ENCODE measurements at regions not wholly inside any gene's neighbourhood (a gene's known extent, or its start where the extent isn't known, plus 50 kb on each side); places are given as distances from the start of the nearest gene placed in this dataset.
"Not testable (repeated sequence)": the region's sequence is repeated elsewhere in the genome, so short reads cannot be mapped to it uniquely, and the experiment has no call there.

DNA sequence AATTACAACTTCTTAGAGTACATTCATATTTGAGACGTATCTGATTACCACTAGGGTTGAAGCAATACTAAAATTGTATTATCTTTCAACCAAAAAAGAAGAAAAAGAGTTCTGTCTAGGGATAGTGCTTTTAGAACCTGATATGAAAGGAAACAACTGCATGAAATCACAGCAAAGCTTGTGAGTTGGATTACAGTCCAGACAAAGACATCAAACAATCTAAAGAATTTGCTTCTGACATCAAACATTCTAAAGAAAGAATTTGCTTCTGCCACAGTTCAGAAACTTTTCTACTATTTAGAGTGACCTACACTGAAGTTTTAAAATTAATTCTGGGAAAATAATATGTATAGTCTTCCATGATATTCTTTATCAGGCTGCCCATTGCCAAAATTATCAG lies 1141.1 kb upstream of the ACO1 start:
- no peak for DNase-seq

GRCh38 chr9:31248156-31248555 lies 1136.3 kb upstream of the ACO1 start:
- DNase-seq: no peak

DNA sequence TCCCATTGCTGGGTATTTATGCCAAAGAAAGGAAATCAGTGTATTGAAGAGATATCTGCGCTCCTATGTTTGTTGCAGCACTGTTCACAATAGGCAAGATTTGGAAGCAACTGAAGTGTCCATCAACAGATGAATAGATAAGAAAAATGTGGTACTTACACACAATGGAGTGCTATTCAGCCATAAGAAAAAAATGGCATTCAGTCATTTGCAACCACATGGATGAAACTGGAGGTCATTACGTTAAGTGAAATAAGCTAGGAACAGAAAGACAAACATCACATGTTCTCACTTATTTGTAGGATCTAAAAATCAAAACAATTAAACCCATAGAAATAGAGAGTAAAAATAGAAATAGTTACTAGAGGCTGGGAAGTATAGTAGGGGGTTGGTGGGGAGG lies 1133.1 kb upstream of the ACO1 start:
- DNase-seq: no peak

- DNase-seq: no peak
These were observed 1130.4 kb upstream of the ACO1 start for GRCh38 chr9:31253800-31254762.

- DNase-seq: no peak
These were observed 1129.2 kb upstream of the ACO1 start for GRCh38 chr9:31255211-31255610.

DNA sequence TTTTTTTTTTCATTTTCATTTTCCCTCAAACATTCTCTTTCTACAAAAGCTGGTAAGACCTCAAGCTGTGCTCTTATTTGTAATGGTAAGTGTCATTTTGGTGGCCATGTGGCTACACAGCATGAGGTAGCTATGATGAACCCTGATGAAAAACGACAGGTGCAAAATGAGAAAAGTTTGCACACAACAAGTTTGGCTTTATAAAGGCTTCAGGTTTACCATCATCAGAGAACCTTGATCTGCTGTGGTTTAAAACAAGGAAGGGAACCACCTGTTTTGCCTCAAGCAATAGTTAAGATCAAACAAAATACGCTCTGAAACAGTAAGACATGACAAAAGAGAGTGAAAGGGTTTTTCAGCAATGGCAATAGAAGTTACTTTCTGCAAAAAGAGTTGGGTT lies 1124.6 kb upstream of the ACO1 start:
- no peak for DNase-seq

DNA sequence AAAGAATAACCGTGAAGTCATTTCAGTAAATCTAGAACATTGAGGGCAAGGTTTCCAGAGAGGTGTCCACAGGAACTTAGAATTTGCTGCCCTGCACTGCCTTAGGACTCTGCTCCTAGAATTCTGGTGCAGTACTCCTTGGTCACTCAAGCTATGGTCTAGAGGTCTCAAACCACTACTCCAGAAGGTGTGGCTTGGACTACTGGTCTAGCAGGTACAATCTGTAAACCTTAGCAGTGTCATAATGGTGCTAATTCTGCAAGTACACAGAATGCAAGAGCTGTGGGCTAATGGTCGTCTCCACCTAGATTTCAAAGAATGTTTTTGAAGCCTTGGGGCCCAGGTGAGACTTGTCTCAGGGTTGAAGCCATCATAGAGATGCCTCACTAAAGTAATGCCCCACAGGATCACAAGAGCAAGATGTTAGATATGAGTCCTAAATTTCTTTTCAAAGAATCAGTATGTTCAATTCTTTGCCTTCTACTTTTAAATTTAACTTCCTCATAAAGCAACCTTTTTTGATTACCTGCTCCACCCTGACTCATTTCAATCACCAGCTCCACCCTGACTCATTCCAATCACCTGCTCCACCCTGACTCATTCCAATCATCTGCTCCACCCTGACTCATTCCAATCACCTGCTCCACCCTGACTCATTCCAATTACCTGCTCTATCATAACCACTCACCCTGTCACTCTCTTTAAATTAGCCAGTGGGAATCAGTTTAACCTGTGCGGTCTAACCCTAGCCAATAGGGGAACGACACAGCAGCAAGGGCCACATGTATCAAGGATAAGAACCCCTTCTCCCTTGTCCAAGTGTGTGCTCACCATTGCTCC lies 1111.8 kb upstream of the ACO1 start:
- no peak for DNase-seq

DNA sequence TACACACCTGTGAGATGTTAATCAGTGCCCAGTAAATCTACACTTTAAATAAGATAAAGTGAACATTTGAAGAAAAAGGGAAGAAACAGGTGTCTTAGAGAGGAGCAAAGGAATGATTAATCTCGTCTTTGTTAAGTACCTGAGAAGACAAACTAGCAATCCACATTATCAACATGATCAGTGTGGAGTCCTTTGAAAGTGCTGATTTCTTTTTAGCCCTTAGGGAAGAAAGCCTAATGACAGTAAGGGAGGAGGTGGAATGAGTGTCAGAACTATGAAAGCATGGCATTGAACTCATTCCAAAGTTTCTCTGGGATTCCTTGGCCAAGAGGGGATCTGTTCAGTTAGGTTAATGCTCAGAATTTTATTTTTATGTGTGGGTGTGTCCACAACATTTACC lies 1109.0 kb upstream of the ACO1 start:
- DNase-seq: no peak

DNA sequence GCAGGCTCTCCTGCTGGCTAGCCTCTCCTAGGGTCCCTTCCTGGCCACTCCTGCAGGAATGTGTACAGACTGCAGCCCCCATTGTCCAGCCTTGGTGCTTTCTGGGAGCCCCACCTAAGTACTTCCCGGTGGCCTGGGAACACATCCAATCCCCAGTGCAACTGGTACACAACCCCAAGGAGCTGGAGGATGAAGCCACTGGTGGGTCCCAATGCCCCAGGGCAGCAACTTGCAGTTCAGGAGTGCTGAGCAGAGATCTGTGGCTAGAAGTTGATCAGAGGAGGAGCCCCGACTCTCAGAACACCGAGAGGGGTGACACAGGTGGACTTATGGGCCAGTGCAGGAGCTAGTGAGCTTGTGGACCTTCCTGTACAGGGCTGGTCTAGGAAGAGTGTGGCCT lies 1093.7 kb upstream of the ACO1 start:
- DNase-seq: no peak

GRCh38 chr9:31302620-31303418 lies 1081.6 kb upstream of the ACO1 start:
- DNase-seq: no peak

GRCh38 chr9:31304576-31304975 lies 1079.9 kb upstream of the ACO1 start:
- no peak for DNase-seq

DNA sequence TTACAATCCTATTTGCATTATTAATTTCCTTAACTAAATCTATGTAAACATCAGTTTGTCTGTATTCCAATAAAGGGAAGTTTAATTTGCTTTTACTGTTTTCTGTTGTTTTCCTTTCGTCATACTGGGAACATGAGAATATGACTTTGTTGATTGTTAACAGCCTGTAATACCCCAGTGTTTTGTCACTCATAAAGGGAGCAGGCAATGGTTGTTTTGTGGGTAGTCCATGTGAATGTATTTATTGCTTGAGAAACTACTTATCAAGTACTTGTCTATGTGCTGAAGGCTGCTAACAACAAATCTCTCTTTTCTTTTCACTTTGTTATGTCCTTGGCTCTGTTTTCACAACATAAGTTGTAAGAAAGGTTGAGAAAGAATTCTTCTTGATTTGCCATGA lies 1070.2 kb upstream of the ACO1 start:
- DNase-seq: no peak

- DNase-seq: no peak
These were observed 1063.9 kb upstream of the ACO1 start for GRCh38 chr9:31320494-31320893.

DNA sequence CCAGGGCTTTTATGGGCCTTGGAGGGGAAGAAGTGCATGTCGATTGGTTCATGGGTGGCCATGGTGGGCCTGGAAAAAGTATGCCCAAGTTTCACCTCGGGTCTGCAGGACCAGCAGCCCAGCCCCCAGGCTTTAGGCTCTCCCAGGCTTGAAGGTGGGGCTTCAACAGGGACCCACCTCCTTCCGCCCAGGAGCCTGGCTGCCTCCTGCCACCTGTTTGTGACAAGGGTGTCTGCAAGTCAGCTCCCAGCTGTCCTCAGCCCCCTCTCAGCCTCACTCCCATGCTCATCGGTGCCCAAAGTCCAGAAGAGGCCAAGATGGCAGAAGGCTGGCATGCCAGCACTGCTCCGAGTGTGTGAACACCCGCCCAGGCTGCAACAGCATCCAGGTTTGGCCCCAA lies 1063.2 kb upstream of the ACO1 start:
- no peak for DNase-seq

DNA sequence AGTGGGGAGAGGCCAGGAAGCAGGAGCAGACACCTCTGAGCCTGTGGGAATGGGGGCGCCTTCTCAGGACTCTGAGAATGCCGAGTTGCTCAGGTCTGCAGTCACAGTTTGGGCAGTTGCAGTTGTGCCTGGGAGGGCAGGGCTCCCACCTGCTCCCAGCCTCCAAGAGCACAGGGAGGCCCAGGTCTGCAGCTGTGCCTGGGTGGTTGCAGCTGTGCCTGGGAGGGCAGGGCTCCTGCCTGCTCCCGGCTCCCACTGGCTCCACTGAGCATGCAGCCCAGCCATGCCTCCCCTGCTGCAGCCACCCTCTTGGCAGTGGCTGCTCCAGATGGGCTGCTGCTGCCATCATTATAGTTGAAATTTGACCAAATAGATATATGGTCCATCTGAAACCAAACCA lies 1062.8 kb upstream of the ACO1 start:
- DNase-seq: no peak

GRCh38 chr9:31323726-31324444 lies 1060.6 kb upstream of the ACO1 start:
- DNase-seq: no peak

- no peak for DNase-seq
These were observed 1058.7 kb upstream of the ACO1 start for GRCh38 chr9:31325778-31326177.

DNA sequence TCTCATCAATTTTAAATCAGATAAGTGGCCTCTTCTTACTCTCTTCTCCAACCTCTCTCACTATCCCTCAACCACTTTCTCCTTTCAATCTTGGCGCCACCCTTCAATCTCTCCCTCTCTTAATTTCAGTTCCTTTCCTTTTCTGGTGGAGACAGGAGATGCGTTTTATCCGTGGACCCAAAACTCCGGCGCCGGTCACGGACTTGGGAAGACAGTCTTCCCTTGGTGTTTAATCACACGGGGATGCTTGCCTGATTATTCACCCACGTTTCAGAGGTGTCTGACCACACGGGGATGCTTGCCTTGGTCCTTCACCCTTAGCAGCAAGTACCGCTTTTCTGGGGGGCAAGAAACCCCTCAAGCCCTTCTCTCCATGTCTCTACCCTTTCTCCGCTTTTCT lies 1057.6 kb upstream of the ACO1 start:
- DNase-seq: not testable (repeated sequence)

DNA sequence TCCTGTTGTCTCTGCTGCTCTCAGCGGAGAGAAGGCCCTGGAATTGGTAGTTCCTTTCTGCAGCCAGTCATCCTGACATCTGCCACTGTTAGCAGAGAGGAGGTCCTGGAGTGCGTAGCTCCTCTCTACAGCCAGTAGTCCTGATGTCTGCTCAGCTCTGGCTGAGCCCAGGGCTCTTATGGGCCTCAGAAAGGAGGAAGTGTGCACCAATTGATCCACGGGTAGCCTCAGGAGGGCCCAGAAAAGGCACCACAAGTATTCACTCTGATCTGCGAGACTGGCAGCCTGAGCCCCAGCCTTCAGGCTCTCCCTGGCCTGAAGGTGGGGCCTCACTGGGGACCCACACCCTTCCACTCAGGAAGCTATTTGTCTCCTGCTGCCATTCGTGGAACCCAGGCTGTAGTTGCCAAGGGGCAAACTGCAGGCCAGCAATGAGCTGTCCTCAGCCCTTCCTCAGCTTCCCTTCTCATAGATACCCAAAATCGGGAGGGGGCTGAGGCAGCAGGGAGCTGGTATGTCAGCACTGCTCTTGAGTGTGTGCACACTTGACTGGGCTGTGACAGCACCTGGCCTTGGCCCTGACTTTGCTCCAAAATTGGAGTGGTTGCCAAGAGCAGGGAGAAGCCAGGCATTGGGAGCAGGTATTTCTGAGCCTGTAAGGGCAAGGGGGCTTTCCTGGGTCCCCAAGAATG lies 1049.5 kb upstream of the ACO1 start:
- DNase-seq: no peak

DNA sequence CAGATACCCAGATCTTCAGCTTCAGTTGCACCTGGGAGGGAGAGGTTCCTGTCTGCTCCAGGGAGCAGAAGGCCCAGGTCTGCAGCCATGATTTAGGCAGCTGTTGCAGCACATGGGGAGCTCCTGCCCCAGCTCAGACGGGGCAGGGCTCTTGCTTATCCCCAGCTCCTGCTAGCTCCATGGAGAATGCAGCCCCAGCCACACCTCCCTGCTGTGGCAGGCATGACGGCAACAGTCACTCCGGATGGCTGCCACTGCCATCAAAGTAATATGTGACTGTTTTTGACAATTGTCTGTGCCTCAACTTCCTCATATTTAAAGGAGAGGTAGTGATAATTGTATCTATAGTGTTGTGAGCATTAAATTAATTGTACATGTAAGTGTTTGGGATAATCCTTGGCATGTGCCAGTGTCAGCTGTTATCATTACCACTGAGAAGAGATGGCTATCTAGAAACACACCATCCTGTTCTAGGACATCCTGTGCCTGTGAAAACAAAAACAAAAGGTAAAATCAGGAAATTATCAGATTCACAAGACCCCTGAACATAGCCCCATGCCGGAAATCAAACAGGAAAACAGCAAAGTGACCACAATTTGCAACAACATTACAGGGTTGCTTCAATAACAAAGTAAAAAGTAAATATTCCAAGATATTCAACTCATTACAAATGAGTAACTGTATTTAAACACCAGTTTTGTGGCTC lies 1048.8 kb upstream of the ACO1 start:
- no peak for DNase-seq

DNA sequence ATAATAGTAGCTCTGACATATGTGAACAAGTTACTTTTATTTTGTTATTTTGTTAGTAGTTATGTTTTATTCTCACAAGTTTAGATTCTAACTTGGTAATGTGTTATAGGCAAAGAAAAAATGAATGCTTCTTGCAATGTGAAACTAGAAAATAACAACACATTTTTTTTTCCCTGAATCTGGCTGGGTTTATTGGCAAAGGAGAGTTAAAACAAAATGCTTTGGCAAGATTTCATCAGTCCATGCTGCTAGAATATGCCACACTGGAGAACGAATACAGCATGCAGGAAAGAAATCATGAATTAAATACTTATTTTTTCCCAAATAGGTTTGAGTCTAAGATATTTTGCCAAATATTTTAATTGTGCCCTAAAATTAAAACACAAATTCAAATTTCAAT lies 1048.1 kb upstream of the ACO1 start:
- DNase-seq: no peak
